ENCODE measurements at regions not wholly inside any gene's neighbourhood (a gene's known extent, or its start where the extent isn't known, plus 50 kb on each side); places are given as distances from the start of the nearest gene placed in this dataset.

DNA sequence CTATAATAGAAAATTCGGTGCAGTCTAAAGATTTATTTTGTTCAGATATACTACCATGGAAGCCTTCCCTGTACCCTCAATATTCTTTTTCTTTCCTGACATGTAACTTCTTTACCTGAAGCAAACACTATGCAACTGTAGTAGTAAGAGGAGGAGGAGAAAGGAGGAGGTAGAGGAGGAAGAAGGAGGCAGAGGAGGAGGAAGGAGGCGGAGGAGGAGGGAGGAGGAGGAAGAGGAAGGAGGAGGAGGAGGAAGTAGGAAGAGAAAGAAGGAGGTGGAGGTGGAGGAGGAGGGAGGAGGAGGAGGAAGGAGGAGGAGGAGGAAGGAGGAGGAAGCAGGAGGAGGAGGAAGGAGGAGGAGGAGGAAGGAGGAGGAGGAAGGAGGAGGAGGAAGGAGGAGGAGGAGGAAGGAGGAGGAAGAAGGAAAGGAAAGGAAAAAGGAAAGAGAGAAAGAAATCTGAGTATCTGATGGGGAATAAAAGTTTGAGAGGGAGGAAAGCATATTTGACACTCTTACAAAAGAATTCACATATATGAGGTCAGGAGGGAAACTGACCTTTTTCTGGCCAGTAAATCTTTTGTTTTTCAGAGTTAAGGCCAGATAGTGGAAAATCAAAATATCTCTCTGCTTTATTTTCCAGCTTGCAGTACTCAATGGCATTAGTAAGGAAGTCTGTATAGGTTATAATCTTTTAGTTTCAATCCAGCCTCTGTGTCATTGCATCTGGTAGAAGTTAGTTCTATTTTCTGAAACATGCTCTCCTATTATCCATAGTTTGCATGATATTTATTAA is 114.5 kb upstream of the LPAR1 start:
- Histone ChIP-seq H2AFZ (ENCODE audit: low read depth, low read length) (no peak overlapping the region), H3K36me3 (ENCODE audit: insufficient read depth, low read length) (no peaks in the 10 kb centered on the region), H3K27me3 (ENCODE audit: insufficient read depth, low read depth, low read length) (no peaks in the 10 kb centered on the region), H3K9me2 (ENCODE audit: insufficient read depth, low read length) (no peaks in the 10 kb centered on the region), H3K4me2 (ENCODE audit: low read length) (no peak overlapping the region), H3K79me2 (replicated peaks; ENCODE audit: insufficient read depth, low read length) (no peaks in the 10 kb centered on the region), H3K9ac (ENCODE audit: low read length) (no peak overlapping the region), H3K27ac (ENCODE audit: low read length) (no peak overlapping the region), H3K4me3 (ENCODE audit: low read length) (no peak overlapping the region), H3F3A (ENCODE audit: insufficient read depth, low read length, poor library complexity, severe bottlenecking) (no peaks in the 10 kb centered on the region), H3K9me3 (ENCODE audit: low read length) (no peaks in the 10 kb centered on the region), H4K20me1 (ENCODE audit: insufficient read depth) (no peaks in the 10 kb centered on the region)
- TF ChIP-seq, protein P1, sequence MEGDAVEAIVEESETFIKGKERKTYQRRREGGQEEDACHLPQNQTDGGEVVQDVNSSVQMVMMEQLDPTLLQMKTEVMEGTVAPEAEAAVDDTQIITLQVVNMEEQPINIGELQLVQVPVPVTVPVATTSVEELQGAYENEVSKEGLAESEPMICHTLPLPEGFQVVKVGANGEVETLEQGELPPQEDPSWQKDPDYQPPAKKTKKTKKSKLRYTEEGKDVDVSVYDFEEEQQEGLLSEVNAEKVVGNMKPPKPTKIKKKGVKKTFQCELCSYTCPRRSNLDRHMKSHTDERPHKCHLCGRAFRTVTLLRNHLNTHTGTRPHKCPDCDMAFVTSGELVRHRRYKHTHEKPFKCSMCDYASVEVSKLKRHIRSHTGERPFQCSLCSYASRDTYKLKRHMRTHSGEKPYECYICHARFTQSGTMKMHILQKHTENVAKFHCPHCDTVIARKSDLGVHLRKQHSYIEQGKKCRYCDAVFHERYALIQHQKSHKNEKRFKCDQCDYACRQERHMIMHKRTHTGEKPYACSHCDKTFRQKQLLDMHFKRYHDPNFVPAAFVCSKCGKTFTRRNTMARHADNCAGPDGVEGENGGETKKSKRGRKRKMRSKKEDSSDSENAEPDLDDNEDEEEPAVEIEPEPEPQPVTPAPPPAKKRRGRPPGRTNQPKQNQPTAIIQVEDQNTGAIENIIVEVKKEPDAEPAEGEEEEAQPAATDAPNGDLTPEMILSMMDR (IDR thresholded peaks at IDR 0.05; ENCODE audit: poor library complexity, severe bottlenecking): no peak
- no peak for TF ChIP-seq MXI1 (conservative IDR thresholded peaks at IDR 0.05; ENCODE audit: poor library complexity, severe bottlenecking)
- no peak for TF ChIP-seq RAD21 (conservative IDR thresholded peaks at IDR 0.05)
- no peak for TF ChIP-seq POLR2AphosphoS5 (IDR thresholded peaks at IDR 0.05)
- TF ChIP-seq TAF1 (IDR thresholded peaks at IDR 0.05; ENCODE audit: low read depth): no peak
- no peak for TF ChIP-seq EZH2 (IDR thresholded peaks at IDR 0.05; ENCODE audit: borderline replicate concordance, insufficient read depth, low read length, poor library complexity, severe bottlenecking)

DNA sequence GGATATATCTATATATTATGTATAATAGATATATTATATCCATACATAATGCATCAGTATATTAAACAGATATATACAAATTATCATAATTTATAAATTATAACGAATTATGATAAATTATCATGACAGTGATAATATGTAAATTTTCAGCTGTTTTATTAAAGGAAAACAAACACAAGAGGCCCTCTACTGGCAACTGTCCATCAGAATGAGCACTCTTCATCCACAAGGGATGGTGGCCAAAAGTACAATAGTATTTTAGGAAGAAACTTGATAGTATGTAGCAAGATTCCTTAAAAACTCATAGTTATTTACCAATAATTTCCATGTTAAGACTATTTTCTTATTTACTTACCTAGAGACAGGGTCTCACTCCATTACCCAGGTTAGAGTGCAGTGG is 113.3 kb upstream of the LPAR1 start:
- H3K27me3 ChIP-seq (ENCODE audit: insufficient read depth, low read depth, low read length): no peaks in the 10 kb centered on the region
- no peak overlapping the region for H2AFZ ChIP-seq (ENCODE audit: low read depth, low read length)
- no peaks in the 10 kb centered on the region for H4K20me1 ChIP-seq (ENCODE audit: insufficient read depth)
- no peak overlapping the region for H3K9ac ChIP-seq (ENCODE audit: low read length)
- no peaks in the 10 kb centered on the region for H3K79me2 ChIP-seq (replicated peaks; ENCODE audit: insufficient read depth, low read length)
- no peaks in the 10 kb centered on the region for H3K9me3 ChIP-seq (ENCODE audit: low read length)
- no peak overlapping the region for H3K27ac ChIP-seq (ENCODE audit: low read length)
- no peaks in the 10 kb centered on the region for H3K9me2 ChIP-seq (ENCODE audit: insufficient read depth, low read length)
- H3F3A ChIP-seq (ENCODE audit: insufficient read depth, low read length, poor library complexity, severe bottlenecking): no peaks in the 10 kb centered on the region
- no peak overlapping the region for H3K4me3 ChIP-seq (ENCODE audit: low read length)
- H3K4me2 ChIP-seq (ENCODE audit: low read length): no peak overlapping the region
- H3K36me3 ChIP-seq (ENCODE audit: insufficient read depth, low read length): no peaks in the 10 kb centered on the region
- TF ChIP-seq POLR2AphosphoS5 (IDR thresholded peaks at IDR 0.05): no peak
- no peak for TF ChIP-seq RAD21 (conservative IDR thresholded peaks at IDR 0.05)
- TF ChIP-seq, protein P1 (IDR thresholded peaks at IDR 0.05; ENCODE audit: poor library complexity, severe bottlenecking): no peak
- no peak for TF ChIP-seq EZH2 (IDR thresholded peaks at IDR 0.05; ENCODE audit: borderline replicate concordance, insufficient read depth, low read length, poor library complexity, severe bottlenecking)
- no peak for TF ChIP-seq TAF1 (IDR thresholded peaks at IDR 0.05; ENCODE audit: low read depth)
- no peak for TF ChIP-seq MXI1 (conservative IDR thresholded peaks at IDR 0.05; ENCODE audit: poor library complexity, severe bottlenecking)
- TF ChIP-seq SMC3 (conservative IDR thresholded peaks at IDR 0.05; ENCODE audit: poor library complexity): no peak
- TF ChIP-seq, protein P2, sequence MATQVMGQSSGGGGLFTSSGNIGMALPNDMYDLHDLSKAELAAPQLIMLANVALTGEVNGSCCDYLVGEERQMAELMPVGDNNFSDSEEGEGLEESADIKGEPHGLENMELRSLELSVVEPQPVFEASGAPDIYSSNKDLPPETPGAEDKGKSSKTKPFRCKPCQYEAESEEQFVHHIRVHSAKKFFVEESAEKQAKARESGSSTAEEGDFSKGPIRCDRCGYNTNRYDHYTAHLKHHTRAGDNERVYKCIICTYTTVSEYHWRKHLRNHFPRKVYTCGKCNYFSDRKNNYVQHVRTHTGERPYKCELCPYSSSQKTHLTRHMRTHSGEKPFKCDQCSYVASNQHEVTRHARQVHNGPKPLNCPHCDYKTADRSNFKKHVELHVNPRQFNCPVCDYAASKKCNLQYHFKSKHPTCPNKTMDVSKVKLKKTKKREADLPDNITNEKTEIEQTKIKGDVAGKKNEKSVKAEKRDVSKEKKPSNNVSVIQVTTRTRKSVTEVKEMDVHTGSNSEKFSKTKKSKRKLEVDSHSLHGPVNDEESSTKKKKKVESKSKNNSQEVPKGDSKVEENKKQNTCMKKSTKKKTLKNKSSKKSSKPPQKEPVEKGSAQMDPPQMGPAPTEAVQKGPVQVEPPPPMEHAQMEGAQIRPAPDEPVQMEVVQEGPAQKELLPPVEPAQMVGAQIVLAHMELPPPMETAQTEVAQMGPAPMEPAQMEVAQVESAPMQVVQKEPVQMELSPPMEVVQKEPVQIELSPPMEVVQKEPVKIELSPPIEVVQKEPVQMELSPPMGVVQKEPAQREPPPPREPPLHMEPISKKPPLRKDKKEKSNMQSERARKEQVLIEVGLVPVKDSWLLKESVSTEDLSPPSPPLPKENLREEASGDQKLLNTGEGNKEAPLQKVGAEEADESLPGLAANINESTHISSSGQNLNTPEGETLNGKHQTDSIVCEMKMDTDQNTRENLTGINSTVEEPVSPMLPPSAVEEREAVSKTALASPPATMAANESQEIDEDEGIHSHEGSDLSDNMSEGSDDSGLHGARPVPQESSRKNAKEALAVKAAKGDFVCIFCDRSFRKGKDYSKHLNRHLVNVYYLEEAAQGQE (IDR thresholded peaks at IDR 0.05; ENCODE audit: borderline replicate concordance): no peak
- TF ChIP-seq EP300 (conservative IDR thresholded peaks at IDR 0.05; ENCODE audit: poor library complexity, severe bottlenecking): no peak

All from neural cell (in vitro differentiated cells).